ENCODE measurements at regions not wholly inside any gene's neighbourhood (a gene's known extent, or its start where the extent isn't known, plus 50 kb on each side); places are given as distances from the start of the nearest gene placed in this dataset.
"Not testable (repeated sequence)": the region's sequence is repeated elsewhere in the genome, so short reads cannot be mapped to it uniquely, and the experiment has no call there.

DNA sequence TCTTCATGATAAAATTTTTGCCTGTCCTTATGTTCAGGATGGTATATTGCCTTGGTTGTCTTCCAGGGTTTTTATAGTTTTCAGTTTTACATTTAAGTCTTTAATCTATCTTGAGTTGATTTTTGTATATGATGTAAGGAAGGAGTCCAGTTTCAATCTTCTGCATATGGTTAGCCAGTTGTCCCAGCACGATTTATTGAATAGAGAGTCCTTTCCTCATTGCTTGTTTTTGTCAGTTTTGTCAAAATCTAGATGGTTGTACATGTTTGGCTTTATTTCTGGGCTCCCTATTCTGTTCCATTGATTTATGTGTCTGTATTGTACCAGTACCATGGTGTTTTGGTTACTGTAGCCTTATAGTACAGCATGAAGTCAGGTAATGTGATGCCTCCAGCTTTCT, 91.6 kb upstream of the FAM98A start:
- DNase-seq (ENCODE audit: low spot score); ATAC-seq: not testable (repeated sequence)

DNA sequence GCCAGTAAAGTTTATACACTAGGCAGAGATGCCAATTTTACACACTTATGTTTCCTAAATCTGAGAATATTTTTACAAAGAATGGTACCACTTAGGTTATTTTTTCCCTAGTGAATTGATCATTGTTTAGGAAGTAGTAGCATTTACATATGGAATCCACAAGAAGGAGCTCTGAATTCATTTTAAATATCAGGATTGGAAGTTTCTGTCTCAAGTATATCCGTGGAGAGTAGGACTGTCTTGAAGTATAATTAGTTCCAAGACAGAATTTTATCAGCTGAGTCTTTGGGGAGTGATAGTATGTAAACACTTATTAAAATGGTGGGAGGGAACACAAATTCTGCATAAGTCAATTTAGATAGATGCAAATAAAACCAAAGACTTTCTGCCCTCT, 82.3 kb upstream of the FAM98A start:
- no peak for DNase-seq (ENCODE audit: low spot score)
- no peak for ATAC-seq

DNA sequence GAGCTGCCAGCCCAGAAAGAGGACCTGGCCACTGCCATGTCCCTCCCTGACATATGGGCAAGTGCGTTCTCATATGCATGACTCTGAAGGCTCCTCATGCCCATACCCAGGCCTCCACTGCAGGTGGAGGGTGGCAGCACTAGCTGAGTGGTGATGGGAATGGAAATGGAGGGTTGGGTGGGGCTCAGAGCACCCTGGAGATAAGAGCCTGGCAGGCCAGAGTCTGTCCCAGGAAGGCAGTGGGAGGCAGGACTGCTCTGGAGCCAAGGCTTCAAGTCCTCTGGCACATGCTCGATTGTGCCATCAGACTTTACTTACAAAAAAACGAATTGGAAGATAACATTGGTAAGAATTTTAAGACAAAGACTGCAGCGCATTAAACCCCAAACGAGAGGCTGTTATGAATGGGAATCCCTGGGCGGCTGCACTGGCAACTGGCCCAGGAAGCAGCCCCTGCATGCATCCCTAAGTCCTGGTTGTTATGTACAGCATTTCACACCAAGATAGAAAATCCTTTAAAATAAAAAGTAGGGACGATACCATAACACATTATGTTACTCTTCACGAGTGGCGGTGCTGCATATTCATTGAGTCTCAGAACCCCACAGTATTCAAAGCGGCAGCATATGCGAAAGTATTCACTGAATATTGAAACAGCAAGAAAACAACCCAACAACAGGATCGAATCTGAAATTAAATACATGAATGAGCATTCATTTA, 81.7 kb upstream of the FAM98A start:
- ATAC-seq (no peak), DNase-seq (ENCODE audit: low spot score) (no peak)

DNA sequence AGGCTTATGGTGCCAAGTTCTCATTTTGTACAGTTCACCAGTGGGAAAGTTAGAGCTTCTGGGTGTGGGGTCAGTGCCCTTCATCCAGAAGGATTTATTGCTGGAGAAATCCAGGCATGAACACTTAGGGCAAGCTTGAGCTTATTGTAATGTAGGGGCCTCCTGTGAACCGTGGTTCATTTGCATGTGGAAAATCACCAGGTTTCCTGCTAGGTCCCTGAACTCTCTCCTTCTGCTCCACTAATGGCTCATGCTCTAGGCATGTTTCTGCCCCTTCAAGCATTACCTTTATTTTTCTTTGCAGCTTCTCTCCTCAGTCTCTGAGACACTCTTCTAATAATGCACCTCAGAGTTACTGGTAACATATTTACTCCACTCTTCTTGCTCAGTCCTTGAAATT, 79.3 kb upstream of the FAM98A start:
- no peak for DNase-seq (ENCODE audit: low spot score)
- no peak for ATAC-seq

DNA sequence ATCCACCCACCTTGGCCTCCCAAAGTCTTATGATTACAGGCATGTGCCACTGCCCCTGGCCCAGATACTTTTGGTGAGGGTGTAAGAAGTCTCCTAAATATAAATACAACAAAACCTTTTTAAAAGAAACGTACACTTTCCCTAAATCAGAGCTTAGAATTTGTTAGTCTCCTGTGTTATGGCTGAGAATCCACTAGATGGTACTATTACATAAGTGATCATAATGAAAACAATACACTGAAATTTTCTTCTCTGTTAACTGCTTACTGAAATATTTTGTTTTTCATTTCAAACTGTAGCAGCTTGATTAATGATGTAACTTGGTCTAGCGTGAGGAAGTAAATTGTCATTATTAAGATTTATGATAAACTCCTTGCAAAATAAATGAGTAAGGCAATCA, 74.8 kb upstream of the FAM98A start:
- peak; percentile 71 for ATAC-seq
- DNase-seq (ENCODE audit: low spot score) = no peak

DNA sequence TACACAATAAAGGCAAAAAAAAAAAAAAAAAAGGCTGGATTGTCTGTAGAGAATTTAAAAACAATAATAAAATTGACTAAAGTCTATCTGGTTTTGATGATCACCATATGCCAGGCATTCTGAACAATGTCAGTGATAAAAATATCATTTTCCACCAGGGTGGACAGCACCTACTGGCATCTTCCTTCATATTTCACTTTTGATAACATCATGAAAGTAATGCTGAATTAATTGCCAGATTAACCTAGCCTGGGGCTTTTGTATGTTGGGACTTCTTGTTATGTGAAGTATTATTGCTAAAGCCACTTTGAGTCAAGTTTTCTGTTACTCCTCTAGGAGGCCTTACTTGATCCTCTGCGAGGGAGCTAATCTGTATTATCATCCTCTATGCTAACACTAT, 73.8 kb upstream of the FAM98A start:
- ATAC-seq = no peak
- no peak for DNase-seq (ENCODE audit: low spot score)

DNA sequence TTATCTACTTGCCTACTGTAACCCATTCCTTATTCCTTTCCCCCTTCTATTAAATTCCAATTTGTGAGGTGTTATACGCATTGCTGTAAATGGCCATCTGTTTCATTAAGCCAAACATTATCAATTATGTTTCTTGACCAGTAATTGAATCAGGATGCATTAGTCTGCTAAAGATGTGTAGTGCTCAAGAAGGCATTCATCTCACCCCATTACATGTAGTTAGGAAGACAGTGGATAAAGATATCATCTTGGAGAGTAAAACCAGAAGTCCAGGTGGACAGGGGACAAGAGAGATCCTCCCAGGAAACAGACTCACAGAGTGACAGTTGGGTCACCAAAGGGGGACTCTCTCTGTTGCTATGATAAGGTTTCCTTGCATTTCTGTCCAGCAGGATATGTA, 73.3 kb upstream of the FAM98A start:
- DNase-seq (ENCODE audit: low spot score) = no peak
- ATAC-seq = no peak

DNA sequence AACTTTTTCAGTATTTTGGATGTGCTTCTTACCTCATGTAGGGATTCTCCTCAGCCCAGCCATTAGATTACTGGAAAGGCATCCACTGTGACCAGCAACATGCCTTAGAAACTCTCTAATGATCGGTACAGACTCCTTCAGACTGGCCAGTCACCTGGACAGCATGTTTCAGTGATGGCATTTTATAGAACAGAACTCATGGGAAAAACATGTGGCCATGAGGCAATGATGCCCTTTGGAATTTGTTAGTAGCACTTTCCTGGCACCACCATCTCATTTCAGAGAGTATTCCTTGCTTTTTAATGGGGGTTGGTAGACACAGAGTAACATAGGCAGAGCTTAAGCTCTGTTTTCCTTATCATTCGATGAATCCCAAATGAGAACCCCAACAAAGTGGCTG, 72.1 kb upstream of the FAM98A start:
- ATAC-seq = peak; percentile 89
- peak; percentile 59 for DNase-seq (ENCODE audit: low spot score)

DNA sequence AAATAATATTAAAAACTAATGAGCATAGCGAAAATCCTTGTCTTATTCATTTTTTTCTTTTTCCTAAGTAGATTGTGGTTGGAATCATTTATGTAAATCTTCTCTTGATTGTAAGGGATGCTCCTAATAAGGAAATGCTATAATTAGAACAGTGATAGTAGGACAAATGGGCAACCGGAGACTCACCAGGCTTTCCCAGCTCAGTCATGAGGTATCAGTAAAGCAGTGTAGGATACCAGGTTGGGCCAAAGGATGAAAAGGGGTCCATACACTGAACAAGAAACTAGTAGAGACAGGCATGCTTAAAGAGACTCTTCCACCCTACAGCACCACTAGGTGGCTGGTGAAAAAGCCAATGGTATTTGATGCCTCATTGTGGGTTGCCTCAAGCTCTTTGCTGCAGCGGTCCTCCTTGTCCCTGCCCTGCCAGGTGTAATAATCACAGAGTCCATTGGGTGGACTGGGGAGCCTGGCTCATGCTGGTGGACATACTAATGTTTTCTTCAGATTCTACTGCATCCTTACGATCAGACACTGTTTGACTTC, 71.4 kb upstream of the FAM98A start:
- peak; percentile 12 for ATAC-seq

DNA sequence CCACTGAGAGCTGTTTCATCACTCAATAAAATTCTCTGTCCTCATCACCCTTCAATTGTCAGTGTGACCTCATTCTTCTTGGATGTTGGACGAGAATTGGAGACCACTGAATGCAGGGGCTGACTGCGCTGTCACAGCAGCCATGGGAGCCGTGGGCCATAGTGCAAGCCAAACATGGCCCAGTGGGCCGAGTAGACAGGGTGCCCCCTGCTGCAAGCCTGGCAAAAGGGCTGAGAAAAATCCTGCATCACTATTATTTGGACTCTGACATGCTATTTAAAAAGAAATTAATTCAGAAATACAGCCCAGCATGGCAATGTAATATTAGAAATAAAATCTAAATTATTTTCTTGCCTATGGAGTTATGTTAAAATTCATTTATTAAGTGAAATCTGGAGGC, 67.8 kb upstream of the FAM98A start:
- no peak for ATAC-seq

More for the DNA sequence above, 71.4 kb upstream of the FAM98A start:
- DNase-seq (ENCODE audit: low spot score) = no peak

DNA sequence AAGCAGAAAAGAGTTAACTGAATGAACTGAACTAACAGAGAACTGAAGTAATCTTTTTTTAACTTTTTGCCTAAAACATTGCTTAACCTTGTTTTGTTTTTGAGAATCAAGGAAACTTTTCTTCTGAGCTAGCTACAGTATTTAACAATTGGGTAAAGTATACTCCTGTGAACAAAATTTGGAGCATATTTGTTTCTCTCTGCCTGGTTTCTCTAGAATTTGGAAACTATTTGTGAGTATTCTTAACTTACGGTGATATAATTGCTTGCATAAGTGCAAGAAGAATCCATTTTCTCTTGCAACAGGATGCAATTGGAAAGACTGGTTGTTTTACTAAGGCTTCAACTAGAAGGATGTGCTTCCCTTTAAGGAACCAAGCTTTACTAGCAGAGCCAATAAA, 65.9 kb upstream of the FAM98A start:
- DNase-seq (ENCODE audit: low spot score) (no peak), ATAC-seq (no peak)

More for the DNA sequence above, 67.8 kb upstream of the FAM98A start:
- DNase-seq (ENCODE audit: low spot score) = no peak

DNA sequence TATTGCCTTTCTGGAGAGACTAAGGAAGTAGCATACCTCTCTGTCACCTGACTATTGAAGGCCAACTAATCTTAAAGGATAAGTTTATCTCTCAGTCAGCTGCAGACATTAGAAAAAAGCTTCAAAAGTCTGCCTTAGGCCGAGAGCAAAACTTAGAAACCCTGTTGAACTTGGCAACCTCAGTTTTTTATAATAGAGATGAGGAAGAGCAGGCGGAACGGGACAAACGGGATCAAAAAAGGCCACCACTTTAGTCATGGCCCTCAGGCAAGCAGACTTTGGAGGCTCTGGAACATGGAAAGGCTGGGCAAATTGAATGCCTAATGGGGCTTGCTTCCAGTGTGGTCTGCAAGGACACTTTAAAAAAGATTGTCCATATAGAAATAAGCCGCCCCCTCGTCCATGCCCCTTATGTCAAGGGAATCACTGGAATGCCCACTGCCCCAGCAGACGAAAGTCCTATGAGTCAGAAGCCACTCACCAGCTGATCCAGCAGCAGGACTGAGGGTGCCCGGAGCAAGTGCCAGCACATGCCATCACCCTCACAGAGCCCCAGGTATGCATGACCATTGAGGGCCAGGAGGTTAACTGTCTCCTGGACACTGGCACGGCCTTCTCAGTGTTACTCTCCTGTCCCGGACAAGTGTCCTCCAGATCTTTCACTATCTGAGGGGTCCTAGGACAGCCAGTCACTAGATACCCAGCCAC, 61.5 kb upstream of the FAM98A start:
- DNase-seq (ENCODE audit: low spot score) (no peak), ATAC-seq (no peak)

DNA sequence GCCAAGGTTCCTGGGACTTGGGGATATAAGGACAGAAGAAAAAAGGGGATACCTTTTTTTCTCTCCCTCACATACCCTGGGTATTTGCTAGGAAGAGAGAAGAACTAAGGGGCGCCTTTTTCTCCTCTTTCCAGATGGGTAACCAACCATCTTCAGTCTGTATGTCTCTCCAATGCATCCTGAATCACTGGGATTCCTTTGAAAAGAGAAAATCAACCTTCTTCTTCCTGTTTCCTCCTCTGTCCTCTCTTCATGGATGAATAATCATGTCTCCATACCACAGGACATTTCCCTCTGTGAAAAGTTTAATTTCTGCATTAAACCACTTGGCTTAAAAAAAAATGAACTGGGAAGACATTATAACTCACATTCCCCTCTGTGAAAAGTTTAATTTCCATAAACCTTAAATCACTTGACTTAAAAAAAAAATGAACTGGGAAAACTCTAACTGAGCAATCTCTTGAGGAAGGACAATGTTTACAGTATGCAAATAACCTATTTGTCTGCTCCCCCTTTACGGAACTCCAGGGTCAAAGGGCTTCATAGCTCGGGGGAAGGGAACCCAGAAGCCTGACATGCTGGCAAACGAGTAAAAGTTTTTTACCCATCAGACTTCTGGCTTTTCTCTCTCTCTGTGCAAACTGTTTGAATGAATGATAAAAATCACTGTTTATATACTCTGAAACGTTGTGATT, 56.7 kb upstream of the FAM98A start:
- DNase-seq (ENCODE audit: low spot score) (no peak), ATAC-seq (no peak)

DNA sequence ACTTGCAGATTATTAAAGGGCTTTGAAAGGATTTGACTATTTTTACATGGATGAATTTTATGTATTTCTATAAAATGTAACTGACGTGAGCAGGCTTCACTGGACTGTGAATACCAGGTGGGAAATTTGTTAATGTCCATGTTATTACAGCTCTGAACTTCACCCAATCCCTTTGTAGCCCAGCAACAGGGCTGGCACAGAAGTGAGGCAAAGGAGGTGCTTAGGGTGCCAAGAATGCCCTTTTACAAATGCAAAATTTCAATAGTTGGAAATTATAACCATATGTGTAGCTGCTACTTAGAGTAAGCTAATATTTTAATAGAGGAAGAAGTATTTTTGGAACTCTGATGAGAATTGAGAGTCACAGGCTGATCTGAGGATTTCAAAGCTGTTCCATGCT, 53.7 kb upstream of the FAM98A start:
- DNase-seq (ENCODE audit: low spot score) (no peak), ATAC-seq (no peak)

DNA sequence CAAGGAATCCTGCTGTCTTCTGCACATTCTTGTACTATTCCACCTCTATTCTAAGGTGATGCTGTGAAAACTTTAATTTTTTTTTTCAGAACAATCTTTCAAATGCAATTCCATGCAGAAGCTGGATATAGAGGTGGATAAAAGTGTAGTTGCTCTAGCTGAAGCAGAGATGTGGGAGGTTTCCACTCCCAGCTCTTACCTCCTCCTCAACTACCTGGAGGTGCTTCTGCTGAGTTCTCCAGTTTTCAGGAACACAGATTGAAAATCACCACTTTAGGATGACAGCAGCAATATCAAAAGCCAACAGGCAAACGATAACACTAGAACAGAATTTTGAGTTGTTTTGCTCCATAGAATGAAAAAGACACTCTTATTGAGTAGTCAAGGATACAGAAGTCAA, 51.1 kb upstream of the FAM98A start:
- no peak for ATAC-seq
- DNase-seq (ENCODE audit: low spot score) = no peak

Data from left lobe of liver (tissue), 2 donors.